ENCODE measurements at regions not wholly inside any gene's neighbourhood (a gene's known extent, or its start where the extent isn't known, plus 50 kb on each side); places are given as distances from the start of the nearest gene placed in this dataset.

DNA sequence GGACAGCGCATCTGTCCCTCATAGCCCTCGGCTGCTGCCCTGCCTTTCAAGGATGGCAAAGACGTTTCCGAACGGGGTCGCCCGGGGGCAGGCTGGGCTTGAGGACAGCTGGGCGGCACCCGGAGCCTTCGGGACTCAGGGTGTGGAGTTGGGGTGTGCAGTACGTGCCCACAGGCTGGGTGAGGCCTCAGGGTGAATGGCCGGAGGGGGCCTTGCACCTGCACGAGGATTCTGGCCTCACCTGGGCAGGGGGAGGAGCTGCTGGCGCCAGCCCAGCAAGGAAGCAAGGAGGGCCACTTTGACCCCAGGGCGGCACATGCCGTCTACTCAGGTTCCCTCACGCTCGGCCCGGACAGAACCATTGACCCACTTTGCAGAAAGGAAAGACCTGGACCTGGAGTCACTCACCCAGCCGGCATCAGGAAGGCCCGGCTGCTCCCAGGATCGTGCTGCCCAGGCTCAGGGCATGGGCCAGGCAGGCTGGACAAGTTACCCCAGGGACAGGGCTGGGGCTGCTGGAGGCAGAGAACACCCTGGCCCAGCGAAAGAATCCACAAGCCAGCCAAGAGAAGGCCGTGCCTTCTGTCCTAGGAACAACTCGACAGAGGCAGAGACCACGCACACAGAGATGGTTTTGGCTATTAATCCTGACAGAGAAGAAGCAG, 65.1 kb upstream of the TTC34 start:
- no peak for DNase-seq

DNA sequence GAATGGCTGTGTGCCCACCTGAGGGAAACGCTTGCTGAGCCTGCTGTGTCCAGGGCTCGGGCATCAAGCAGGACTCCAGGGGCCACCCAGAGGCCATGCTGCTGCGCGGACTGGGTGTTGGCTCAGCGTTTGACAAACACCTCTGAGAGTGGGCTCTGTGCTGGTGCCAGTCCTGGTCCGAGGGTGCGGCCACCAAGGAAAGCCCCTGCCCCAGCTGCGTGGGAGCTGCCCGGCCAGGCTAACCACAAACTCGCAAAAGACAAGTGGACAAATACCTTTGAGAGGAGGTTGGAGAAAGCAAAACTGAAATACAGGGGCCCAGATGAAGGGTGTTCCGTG, 65.6 kb upstream of the TTC34 start:
- no peak for DNase-seq

DNA sequence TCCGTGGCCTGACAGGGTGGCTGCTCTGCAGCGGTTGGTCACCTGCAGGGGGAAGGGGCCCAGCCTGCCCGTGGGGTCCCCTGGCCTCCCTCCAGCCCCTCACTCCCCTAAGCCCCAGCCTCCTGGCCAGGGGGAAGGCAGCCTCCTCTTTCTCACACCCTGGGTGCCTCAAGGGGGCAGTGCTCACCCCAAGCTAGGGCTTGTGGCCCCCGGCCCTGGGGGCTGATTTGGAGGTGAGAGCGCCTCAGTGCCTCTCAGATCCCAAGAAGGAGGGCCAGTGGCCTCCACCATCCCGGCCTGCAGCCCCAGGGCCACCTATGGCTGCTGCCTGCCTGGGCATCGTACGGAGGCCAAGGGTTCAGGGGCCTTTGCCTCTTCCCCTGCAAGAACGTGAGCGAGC, 66.4 kb upstream of the TTC34 start:
- DNase-seq = no peak

DNA sequence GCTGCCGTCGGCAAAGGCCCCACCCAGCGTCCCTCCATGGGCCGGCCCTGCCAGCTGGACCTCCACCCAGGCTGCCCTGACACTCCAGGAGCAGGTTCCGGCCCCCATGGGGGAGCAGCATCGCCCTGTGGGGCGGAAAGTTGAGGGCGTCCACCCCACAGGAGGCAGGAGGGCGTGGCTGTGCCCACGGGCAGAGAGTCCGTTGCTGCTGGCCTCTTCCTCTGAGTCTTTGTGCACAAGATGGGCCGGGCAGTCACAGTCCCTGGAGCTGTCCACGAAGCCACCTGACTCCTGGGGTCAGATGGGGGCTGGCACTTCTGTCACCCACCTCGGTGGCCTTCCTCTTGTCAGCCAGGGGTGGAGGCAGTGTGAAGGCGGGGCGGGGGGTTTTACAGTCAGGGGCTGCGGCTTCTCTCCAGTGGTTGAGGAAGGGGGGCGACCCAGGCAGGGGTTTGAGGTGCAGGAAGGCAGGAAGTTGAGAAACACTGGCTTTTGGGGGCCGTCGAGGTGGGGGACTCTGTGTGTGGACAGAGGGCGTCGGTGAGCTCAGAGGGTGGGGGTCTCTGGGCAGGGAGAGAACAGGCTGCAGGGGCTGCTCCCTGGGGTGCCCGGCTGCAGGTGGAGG, 67.2 kb upstream of the TTC34 start:
- DNase-seq = no peak

DNA sequence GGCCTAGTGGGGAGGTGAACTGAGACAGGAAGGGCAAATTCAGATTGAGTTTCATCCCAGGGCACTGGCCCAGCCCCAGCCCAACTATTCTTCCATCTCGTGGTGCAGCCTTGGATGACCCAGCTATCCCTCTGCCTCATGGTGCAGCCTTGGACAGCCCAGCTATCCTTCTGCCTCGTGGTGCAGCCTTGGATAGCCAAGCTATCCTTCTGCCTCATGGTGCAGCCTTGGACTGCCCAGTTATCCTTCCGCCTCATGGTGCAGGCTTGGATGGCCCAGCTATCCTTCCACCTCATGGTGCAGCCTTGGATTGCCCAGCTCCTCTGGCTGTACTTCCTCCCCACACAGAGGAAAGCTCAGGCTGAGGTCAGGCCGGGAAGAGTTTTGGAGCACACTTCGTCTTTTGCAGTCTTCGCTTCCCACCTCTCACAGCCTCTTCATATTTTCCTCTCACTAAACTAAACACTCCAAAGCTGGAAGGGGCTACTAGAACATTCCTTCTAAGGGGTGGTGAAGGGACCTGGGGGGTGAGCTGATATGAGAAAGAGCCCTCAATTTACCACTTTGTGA, 69.8 kb upstream of the TTC34 start:
- no peak for DNase-seq

DNA sequence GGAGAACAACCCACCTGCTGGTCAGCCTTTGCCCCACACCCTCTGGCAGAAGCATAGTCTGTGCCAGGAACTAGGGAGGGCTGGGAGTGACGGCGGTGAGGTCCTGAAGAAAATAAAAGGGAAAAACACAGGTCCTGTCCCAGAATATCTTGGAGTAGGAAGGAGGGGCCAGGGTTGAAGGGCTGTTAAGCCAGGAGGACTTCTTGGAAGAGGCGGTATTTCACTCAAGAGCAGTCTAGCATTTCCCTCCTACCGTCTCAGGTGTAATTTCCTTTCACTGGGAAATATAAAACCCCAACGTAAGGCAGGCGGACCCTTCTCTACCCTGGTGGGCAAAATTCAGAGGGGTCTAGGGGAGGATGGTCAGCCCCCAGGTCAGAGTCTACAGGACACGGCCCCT, 72.7 kb upstream of the TTC34 start:
- no peak for DNase-seq

DNA sequence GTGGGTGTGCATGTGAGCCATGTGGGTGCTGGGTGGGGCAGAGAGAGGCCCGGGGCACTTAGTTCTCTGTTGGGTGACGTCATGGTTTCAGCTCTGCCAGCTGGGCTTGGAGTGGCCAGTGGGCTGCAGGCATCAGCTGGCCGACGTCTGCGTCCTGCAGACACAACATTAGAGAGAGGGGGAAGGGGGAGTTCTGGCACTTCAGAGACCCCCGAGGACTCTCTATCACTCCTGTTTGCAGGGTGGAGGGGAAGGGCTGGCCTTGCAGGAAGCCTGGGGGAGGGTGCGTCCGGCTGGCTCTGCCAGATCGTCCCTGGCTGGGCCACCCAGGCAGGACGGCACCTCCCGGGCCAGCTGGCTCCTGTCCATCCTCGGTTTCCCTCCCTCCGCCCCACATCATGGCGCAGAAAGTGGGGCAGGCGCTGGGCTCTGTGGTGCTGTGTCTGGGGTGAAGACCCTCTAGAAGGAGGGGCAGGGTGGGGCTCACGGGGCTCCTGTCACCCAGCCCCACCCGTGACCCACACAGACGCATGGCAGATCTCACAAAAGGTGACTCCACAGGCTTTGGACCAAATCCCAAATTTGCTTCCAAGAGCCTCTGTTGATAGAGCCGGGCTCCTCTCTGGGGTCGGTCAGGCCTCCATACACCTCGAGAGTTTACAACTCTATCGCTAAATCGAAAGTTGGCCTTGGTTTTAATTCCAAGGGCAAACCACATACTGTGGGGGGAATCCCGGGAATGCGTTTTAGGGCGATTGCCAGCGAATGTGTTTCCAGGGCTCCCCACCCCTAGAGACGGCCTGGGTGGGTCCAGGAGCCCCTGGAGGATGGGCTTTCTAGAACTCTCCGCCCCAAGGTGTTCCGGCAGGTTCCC, 73.4 kb upstream of the TTC34 start:
- no peak for DNase-seq

DNA sequence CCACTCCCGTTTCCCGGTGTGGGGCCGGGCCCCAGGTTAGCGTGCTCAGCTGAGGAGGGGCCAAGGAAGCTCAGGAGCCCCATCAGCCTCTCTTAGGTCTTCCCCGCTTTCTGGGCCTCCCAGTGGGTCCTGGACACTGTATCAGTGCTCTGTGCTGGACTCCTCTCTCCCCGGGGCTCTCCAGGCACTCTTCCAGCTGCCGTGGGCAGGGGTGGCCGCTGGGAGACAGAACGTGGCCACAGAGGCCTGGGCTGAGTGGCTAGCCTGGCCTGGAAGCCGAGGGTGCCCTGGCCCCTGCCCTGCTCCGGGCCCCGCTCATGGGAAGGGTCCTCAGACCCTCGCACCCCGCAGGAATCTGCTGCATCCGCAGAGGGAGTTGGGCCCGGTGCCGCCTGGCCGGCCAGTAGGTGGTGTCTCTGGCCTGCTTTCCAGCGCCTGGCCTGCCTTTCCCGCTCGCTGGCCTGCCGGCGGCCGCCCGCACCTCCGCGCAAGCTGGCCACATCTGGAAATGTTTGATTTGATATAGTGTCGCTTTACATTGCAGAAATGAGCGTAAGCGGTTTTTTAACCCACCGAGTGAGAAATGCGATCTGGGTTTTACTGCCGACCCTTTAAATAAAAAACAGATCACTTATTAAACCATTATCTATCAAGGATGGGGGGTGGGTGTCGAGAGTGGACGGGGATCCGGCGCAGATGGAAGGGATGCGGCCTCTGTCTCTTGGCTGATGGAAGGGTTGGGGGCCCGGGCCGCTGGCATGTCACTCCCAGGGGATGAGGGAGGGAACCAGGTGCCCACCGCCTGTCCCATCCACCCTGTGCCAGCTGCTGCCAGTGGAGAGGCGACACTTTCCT, 74.4 kb upstream of the TTC34 start:
- no peak for DNase-seq

DNA sequence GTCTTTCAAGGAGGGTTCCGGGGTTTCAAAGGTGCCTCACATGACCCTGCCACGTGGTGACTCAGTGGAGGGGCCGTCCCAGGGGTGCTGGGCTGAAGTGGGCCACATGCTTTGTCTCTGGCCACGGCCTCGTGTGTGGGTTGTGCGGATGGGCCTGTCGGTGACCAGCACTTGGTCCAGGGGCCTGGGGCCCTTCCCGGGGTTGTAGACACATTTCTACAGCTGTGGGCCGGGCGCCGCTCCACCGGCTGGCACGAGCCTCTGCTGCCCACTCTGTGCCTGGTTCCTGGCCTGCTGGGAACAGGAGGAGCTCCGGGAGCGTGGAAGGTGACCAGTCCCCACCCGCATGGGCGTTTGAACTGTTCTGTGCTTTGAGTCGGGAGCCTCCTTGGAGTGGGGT, 75.4 kb upstream of the TTC34 start:
- DNase-seq = no peak

DNA sequence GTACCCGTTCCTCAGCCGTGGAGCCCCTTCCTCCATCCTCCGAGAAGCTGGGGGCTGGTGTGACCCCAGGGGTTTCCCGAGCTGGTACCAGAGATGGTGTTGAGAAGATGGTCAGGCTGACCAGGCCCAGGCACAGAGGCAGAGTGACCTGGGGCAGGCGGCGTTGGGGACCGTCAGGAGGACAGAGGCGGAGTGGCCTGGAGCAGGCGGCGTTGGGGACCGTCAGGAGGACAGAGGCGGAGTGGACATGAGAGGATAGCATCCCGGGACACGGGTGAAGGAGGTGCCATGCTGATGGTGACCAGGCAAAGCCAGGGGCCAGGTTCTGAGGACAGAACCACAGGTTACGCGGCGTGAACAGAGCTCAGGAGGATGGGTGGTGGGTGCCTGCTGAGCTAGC, 75.9 kb upstream of the TTC34 start:
- no peak for DNase-seq

DNA sequence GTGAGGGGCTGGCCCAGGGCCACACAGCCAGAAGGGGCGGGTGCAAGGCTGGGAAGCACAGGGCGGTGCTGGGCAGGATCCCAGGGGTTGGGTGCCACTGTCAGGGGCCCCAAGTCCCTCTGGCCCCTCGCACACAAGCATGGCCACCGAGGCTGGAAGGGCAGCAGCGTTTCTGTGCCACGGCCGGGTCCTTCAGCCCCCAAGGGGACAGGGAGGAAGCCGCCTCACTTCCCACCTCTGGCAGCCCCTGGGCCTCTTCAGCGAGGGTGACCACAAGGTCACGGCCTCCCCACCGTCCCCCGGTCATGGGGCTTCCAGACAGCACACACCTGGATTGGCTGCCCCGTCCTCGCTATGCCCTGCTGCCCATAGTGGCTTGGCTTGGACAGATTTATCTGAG, 77.1 kb upstream of the TTC34 start:
- no peak for DNase-seq

DNA sequence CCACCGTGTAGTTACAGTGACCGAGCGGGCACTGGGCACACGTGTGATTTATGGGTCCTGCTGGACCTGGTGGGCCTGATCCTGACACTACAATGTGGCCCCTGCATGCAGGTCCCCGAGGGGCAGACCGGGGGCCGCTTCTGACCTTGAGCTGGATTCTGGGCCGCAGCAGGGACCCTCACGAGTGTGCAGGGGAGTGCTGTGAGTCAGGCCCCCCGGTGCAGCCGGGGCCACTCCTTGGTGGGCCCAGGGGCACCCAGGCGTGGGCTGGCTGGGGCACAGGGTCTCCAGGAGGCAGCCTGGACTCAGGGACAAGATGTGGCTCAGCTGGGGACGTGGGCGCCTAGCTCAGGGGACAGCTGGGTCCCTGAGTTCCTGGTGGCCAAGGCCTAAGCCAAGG, 77.5 kb upstream of the TTC34 start:
- DNase-seq = no peak

DNA sequence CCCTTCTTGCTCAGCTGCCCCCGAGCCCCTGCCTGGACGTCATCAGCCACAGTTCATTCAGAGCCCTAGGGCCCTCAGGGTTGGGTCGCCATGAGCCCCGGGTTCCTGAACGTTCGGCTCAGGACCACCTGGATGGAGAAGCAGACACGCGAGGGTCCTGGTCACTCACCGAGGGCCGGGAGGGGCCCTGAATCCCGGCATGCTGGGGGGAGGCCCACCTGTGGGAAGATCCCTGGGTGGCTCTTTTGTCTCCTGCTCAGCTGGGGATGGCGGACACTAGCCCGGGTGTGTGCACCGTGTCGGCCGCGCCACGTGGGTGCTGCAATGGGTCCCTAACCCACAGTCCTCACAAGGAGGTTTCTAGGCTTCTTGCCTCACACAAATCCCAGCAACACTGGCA, 78.1 kb upstream of the TTC34 start:
- DNase-seq = no peak

DNA sequence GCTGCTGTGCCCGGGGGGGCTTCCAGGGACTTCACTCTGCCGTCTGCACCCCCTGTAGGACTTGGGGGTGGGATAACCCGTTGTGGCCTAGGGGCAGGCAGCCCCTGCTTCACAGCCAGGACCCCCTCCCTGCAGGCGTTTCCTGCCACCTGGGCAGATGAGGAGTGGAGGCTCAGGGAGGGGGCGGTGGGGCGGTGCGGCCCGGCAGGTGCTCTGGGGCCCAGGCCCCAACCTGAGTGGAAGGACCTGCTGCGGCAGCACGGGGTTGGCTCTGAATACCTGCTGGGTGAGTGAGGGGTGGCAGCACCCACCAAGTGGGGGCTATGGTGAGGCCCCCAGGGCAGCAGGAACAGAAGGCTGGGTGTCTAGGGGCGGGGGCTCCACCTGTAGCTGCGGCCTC, 78.6 kb upstream of the TTC34 start:
- DNase-seq = no peak

DNA sequence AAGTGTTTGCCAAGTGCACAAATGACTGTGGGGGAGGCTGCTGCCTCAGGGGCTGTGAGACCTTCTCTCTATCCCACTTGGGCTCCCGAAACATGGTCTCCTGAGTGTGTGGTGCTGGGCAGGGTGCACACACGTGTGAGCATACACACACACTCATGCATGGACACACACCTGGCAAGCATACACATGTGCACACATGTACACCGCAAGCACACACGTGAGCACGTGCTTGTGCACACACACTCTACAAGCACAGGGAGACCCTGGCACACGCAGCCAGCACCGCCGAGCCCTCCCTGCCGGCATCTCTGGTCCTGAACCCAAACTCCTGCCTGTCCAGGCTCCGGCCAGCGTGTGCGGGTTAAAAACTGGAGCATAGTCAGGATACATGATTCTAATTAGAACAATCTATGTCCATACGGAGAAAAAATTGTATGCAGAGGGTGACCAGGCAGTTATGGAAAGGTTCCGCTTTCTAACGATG, 79.4 kb upstream of the TTC34 start:
- DNase-seq = no peak

DNA sequence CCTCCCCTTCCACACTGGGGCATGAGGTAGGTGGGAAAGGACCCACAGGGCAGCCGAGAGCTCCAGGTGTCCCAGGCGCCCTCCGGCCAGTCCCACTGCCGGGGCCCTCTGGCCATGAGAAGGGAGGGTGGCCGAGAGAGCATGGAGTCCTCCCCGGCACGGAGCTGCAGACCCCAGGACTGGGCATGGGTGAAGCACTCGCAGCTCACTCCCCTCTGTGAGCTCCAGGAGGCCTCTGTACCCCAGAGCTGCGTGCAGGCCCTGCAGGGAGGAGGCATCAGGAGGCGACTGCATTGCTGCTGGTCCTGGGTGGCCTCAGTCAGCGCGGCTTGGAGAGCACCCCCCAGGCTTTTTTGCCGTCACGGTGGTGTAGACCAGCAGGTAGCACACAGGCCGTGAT, 80.1 kb upstream of the TTC34 start:
- DNase-seq = no peak

DNA sequence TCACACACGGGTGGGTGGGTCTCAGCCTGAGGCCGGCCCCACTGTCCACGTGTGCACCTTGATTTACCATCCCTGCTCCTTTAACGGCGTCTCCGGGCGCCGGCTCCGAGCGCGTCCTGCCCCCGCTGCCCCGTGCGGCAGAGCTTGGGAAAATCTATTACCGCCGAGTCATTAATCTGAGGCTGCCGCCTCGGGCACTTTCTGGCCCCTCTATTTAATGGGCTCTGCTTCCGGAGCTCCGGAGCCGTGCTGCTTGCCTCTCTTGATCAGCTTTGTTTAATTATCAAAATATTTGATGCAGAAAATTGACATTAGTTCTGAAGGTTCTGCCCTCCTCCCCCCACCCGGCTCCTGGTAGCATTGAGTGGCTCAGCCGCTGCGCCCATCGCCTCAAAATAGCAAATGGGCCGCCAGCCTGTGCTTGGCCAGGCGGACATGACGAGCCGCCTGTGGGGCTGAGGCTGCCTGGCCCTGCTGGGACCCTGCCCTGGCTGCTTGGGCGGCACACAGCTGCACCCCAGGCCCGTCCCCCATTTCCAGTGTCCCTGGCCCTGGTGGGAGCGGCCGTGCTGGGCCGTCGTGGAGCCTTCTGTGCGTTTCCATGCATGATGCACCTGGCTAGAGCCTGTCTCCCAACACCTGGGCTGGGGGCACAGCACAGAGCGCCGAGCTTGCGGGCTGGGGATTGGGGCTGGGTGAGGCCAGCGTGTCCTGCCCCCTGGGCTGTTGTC, 81.6 kb upstream of the TTC34 start:
- DNase-seq = no peak

DNA sequence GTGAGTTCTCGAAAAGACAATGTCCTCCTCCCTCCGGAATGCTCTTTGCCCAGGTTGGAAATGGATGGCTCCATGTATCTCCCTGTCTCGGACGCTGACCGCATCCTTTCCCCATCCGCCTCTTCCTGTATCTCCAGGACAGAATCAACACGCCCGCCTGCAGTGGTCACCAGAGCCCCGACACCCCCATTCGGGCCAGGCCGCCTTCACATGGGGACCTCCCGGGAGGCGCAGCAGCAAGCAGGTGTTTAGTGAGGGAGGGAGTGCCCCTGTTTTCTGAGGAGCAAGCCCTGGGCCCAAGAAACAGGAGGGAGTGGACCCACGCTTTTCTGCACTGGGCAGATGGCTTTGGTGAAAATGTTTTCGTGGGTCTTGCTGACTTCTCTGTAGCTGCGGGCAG, 83.5 kb upstream of the TTC34 start:
- DNase-seq = no peak

DNA sequence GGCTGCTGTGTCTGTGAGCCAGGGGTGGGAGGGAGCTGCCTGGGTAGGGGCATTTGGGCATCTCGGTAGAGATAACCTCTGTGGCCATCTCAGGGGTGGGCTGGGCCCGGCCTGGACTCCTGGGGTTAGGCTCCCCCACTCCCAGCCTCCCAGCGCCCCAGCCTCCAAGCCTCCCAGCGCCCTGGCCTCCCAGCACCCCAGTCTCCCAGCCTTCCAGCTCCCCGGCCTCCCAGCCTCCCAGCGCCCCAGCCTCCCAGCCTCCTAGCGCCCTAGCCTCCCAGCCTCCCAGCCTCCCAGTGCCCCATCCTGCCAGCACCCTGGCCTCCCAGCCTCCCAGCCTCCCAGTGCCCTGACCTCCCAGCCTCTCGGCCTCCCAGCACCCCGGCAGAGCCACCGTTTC, 85.1 kb upstream of the TTC34 start:
- no peak for DNase-seq

DNA sequence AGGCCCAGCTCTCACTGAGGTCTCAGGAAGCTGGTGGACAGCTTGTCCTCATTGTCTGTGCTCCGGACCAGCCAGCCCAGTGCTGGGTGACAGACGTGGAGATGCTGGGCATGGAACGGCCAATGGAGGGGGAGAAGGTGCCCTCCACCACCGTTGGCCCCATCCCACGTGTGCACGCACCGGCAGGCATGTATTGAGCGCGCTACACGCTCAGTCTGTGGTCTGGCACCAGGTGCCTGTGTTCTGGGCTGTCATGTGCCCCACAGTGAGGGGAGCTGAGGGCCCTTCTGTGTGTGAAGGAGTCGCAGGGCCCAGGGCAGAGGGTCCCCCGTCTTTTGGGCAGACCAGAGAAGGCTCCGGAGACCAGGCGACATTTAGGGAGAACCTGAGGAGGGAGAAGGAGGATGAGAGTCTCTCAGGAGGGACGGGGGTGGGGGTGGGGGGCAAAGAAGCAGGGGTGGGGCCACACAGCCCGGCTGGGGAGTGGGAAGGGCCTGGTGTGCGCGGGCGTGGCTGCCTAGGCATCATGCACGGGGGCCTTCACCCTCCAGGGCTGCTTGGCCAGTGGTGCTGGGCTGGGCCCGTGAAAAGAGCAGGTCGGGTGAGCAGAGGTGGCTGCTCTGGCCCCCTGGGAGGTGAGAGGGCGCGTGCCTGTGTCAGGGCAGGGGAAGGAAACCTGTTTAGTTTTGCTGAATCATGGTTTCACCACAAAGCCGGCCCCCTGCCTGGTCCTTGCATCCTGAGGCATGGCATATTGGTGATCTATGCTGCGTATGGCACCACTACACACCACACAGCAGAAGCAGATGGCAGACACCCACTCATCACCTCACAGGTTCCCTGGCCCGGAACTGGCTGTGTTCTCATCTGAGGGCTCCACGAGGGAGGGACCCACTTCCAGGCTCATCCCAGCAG, 86.7 kb upstream of the TTC34 start:
- no peak for DNase-seq

DNA sequence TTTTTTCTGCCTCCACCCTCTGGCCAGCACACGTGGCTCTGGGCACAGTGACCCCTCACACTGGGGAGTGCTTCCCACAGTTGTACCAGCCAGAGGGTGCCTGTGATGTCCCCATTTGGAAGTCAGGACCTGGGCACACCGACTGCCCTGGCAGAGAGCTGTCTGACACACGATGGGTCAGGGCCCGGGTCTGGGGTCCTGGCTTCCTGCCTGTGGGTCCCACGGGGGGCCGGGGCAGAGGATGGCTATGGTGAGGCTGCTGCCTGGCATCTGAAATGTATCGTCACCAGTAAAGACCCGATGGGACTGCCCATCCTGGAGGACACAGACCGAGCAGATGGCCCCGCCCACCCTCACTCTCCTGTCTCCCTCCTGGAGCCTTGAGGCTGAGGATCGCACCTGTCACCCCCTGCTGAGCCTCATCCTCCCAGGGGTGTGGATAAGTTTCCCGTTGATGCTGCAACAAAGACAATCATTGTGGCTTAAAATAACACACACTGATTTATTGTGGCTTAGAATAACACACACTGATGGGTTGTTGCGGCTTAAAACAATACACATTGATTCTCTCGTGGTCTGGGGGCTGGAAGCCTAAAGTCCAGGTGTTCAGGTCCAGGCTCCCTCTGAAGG, 88.8 kb upstream of the TTC34 start:
- DNase-seq = no peak
